ENCODE measurements at regions not wholly inside any gene's neighbourhood (a gene's known extent, or its start where the extent isn't known, plus 50 kb on each side); places are given as distances from the start of the nearest gene placed in this dataset.

GRCh38 chr13:64782466-64782865, 2447.7 kb downstream of the PCDH9 start (continued):
- no peak for TF ChIP-seq GABPA (IDR thresholded peaks at IDR 0.05 in 1 of 2, conservative IDR thresholded peaks at IDR 0.05 in 1 of 2)
- TF ChIP-seq CTCF (IDR thresholded peaks at IDR 0.05; ENCODE audit: low read depth, low read length, missing input control): no peak
- no peak for TF ChIP-seq MAX (IDR thresholded peaks at IDR 0.05)
- TF ChIP-seq FOXA1 (IDR thresholded peaks at IDR 0.05): no peak
- TF ChIP-seq EGR1 (IDR thresholded peaks at IDR 0.05; ENCODE audit: low read depth in 2 of 2): no peak

- DNase-seq (ENCODE audit: low spot score): no peak
- no peak overlapping the region for H3K4me3 ChIP-seq (ENCODE audit: low read depth in 1 of 3, low read length in 3 of 3)
- H3K36me3 ChIP-seq (ENCODE audit: control insufficient read depth in 4 of 4, insufficient read depth in 3 of 4, low read depth in 1 of 4, low read length in 3 of 4): no peaks in the 10 kb centered on the region
- no peak overlapping the region for H3K27ac ChIP-seq (ENCODE audit: low read depth in 1 of 2, low read length in 2 of 2)
- H3K9me3 ChIP-seq (ENCODE audit: control insufficient read depth in 4 of 4, low read length in 3 of 4): no peaks in the 10 kb centered on the region
- H3K27me3 ChIP-seq (ENCODE audit: control insufficient read depth in 4 of 4, insufficient read depth in 4 of 4, low read length in 3 of 4): no peaks in the 10 kb centered on the region
- TF ChIP-seq REST (IDR thresholded peaks at IDR 0.05): no peak
- no peak for TF ChIP-seq HNF4A (conservative IDR thresholded peaks at IDR 0.05)
- TF ChIP-seq NR2F2 (IDR thresholded peaks at IDR 0.05): peak; percentile 71
- TF ChIP-seq RAD21 (IDR thresholded peaks at IDR 0.05): peak in 1 of 2 donors; percentile 11
- H3K4me1 ChIP-seq (ENCODE audit: control insufficient read depth in 4 of 4, insufficient read depth in 4 of 4, low read length in 3 of 4): no peaks in the 10 kb centered on the region
- 61% methylated on average over 1 of the region's 1 CpG for WGBS
- H3K9ac ChIP-seq (ENCODE audit: low read depth in 1 of 2, low read length in 2 of 2): no peak overlapping the region
These were observed 2452.1 kb downstream of the PCDH9 start for GRCh38 chr13:64778002-64778401.

- no peaks in the 10 kb centered on the region for H3K4me1 ChIP-seq (ENCODE audit: control insufficient read depth in 4 of 4, insufficient read depth in 4 of 4, low read length in 3 of 4)
- TF ChIP-seq MAX (IDR thresholded peaks at IDR 0.05): no peak
- TF ChIP-seq YY1 (IDR thresholded peaks at IDR 0.05): no peak
- no peak for TF ChIP-seq HNF4G (IDR thresholded peaks at IDR 0.05)
- TF ChIP-seq REST (IDR thresholded peaks at IDR 0.05): no peak
- no peak for TF ChIP-seq ZBTB33 (IDR thresholded peaks at IDR 0.05)
- TF ChIP-seq CTCF (IDR thresholded peaks at IDR 0.05; ENCODE audit: low read depth, low read length, missing input control): no peak
- TF ChIP-seq FOXA2 (IDR thresholded peaks at IDR 0.05): no peak
- TF ChIP-seq JUND (IDR thresholded peaks at IDR 0.05): no peak
- TF ChIP-seq SP1 (IDR thresholded peaks at IDR 0.05): no peak
- TF ChIP-seq NR2F2 (IDR thresholded peaks at IDR 0.05): no peak
- 74% methylated on average over 1 of the region's 1 CpG for WGBS
- no peak overlapping the region for H3K27ac ChIP-seq (ENCODE audit: low read depth in 1 of 2, low read length in 2 of 2)
- H3K4me3 ChIP-seq (ENCODE audit: low read depth in 1 of 3, low read length in 3 of 3): no peak overlapping the region
- no peaks in the 10 kb centered on the region for H3K36me3 ChIP-seq (ENCODE audit: control insufficient read depth in 4 of 4, insufficient read depth in 3 of 4, low read depth in 1 of 4, low read length in 3 of 4)
- no peak overlapping the region for H3K9ac ChIP-seq (ENCODE audit: low read depth in 1 of 2, low read length in 2 of 2)
- no peaks in the 10 kb centered on the region for H3K27me3 ChIP-seq (ENCODE audit: control insufficient read depth in 4 of 4, insufficient read depth in 4 of 4, low read length in 3 of 4)
- no peaks in the 10 kb centered on the region for H3K9me3 ChIP-seq (ENCODE audit: control insufficient read depth in 4 of 4, low read length in 3 of 4)
- no peak for DNase-seq (ENCODE audit: low spot score)
These were observed 2455.2 kb downstream of the PCDH9 start for GRCh38 chr13:64774915-64775314.

All from liver (tissue), 8 donors.